Stimulated activated CD8-positive, alpha-beta memory T cell treated with anti-CD3 and anti-CD28 coated beads, Interleukin-4, amount 100 ng/mL, for 1 hour (primary cell): ENCODE measurements at regions not wholly inside any gene's neighbourhood (a gene's known extent, or its start where the extent isn't known, plus 50 kb on each side); places are given as distances from the start of the nearest gene placed in this dataset.

Experiments
- DNase-seq, 2 donors: peaks; one replicate each; pipeline ENCODE4 v3.0.0-alpha.2; 2020; ENCODE audit warnings: low read depth in 2 of 2, low spot score in 1 of 2

DNA sequence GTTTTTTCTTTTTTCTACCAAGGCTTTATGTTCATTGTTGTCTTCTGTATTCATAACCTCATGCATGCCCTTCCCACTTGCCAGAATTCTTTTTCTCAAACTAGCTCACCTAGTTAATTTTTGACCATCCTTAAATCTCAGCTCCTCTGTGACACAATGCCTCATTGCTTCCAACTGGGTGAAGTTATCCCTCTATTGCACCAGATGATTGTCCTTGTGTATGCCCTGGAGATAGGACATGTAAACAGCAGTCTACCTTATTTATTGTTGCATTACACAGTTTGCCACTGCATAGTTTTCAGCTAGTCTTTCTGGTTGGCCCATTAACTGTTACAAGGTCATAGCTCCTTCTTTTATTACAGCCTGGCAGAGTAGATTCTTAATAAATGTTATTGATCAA lies 763.1 kb upstream of the COBL start:
- DNase-seq: no peak

DNA sequence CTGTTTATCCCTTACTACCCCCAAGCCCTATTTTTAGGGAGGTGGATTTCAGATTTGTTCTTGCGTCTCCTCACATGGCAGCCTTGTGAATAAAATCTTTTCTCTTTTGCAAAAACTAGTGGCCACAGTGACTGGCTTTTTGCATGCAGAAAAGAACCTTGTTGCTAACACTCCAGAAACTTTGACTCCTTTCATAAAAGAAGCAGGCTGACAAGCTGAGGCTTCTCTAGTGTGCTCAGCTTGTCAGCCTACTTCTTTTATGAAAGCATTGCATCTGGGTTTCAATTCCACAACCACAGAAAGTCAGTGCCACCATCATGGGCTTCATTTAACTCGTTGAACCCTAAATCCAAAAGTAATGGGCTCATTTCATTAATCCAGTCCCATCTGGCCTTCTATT lies 761.0 kb upstream of the COBL start:
- no peak for DNase-seq

DNA sequence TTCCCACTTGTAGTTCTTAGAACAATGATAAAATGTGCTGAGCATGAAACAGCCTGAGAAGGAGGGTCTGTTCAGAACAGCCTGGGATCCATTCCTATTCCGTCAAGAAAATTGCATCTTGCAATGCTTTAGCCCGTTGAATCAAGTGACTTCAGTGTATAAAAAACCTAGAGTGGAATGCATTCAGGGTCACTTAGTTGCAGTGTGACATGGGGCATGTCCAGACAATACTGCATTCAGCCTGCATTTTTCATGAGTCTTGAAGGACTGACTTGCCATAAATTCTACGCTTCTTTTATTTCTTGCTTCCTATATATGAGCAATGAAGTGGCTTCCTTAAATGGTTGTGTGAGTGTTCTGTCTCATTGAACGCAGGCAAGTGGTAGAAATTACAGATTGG lies 758.3 kb upstream of the COBL start:
- no peak for DNase-seq

DNA sequence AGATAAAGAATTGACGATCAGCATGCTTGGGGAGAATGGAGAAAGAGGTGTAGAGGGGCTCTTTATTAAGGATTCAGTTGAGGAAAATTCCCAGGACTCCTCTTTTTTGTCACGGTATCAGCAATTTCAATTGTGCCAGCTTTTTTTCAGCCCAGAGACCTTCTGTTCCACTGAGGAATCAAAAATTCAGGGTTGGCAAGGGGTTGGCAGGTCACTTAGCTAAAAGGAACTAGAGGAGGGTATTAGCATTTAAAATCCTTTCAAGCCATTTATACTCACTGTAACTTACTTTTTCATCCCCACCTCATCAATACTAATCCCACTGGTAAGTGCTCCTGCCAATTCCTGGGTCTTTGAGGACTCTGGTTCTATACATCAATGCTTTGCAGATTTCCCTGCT lies 757.5 kb upstream of the COBL start:
- DNase-seq: no peak

DNA sequence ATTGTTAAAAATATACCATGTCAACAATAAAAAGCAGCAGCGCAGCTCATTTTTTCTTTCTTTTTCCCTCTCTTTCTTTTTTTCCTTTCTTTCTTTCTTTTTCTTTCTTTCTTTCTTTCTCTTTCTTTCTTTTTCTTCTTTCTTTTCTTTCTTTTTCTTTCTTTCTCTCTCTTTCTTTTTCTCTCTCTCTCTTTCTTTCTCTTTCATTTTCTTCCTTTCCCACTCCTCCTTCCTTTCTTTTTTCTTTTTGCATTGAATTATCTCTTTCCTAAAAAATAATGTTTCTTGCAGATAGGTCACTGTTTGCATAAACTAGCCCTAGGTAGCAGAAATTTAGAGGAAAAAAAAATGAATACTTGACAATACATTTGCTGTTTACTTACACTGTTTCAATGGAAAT lies 755.1 kb upstream of the COBL start:
- no peak for DNase-seq

DNA sequence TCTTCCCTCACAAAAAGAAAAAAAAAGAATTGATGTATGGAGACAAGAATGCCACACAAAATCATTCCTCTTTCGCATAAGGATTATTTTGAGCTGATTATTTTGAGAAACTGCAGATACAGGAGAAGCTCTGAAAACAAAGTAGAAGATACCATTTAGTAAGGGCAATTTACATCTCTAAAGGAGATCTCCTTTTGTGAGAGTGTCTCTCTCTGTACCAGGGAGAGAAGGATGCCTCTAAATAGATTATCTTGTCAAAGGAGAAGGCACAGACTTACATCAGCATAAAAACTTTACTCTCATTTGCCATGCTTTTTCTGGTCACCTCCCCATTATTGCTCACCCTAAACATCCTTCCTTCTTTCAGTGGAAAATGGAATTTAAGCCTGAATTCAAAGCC lies 747.9 kb upstream of the COBL start:
- DNase-seq: no peak

DNA sequence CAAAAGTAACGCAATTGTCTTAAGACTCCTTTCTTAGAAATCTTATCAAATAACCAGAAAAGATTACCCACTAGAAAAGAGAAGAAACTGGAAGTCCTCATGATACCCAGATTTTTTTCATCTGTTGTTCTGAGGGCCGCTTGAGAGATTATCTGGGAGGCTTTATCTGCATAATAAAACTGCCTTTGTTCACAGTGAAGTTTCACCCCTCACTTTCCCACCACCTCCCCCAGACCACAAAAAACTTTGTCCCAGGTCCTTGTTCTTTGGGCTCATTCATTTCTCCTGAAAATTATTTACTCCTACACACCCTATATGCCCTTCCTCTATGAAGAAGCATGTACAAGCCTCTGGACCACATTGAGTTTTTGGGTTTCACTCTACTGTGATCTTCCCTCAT lies 745.1 kb upstream of the COBL start:
- no peak for DNase-seq

DNA sequence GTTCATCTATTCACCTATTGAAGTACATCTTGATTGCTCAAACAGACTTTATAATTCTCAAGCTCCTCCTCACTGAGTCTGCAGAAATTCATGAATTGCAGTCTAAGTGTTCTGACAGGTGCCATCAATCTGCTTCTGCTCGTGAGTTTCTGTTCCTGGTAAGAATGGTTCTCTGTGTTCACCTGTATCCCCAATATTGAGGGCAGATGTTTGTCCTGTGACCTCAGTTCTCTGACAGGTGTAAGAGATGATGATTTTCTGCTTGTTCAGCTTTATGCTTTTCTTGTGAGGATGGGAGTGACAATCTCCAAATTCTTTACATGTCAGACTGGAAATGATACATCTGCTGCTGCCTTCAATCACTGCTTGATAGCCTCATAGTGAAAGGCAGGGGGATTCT lies 736.9 kb upstream of the COBL start:
- DNase-seq: no peak

DNA sequence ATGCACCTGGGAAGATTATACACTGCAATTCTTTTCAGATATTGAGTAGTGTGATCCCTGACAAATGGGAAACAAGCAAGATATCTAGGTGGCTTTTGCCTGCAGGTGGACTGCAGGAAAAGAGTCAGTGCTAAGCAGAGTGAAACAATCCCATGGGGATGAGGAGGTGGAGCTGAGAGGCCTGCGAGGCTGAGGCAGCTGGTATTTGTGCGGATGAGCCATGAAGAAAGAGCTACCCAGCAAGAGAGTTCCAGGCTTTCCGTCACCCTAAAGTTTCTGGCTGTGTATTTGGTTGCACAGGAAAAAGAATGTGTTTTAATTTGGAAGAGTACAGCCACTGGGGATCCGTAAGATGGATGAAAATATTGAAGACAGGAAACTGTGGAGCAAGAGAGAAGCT lies 714.1 kb upstream of the COBL start:
- DNase-seq: no peak

DNA sequence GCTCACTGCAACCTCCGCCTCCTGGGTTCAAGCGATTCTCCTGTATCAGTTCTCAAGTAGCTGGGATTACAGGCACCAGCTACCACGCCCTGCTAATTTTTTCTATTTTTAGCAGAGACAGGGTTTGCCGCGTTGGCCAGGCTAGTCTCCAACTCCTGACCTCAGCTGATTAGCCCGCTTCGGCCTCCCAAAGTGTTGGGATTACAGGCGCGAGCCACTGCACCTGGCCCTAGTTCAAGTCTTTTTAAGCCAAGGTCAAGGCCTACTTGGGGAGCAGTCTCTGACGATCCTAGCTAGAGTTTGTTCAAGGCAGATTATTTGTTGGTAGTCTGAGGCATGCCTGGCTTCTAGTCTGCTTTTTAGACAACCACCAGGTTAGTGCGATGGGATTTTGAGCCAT lies 709.5 kb upstream of the COBL start:
- no peak for DNase-seq

DNA sequence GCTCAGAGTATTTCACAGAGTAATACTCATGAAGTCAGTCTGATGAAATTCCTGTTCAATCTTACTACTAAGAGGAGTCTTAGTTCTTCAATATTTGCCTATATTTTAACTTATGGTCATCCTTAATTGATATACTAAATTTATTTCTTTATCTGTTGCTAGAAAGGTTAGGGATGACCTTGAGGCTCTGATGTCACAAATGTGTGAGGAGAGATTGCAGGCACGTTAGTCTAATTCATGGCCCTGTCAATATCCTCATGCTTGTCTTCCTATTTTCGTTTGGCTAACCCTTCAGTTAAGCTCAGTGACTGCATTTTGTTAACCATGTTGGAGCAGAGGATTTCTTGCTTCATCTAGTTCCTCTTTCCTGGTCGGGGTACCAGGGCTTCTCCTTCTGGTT lies 704.7 kb upstream of the COBL start:
- DNase-seq: no peak

DNA sequence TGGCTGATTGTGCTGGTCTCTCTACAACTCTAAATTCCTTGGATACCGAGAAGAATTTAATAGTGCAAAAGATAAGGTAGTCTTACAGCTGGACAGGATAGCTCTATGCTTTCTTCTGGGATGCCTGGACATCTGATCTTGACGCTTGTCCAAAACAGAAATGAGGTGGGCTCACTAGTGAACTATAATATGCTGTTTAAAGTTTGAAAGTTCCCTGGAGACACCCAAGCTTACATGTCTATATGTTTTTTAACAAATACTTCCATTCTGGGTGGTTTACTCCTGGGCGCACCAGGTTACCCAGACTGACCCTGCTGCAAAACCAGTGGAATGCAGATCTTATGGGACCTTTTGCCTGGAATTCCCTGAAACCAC lies 702.1 kb upstream of the COBL start:
- no peak for DNase-seq

DNA sequence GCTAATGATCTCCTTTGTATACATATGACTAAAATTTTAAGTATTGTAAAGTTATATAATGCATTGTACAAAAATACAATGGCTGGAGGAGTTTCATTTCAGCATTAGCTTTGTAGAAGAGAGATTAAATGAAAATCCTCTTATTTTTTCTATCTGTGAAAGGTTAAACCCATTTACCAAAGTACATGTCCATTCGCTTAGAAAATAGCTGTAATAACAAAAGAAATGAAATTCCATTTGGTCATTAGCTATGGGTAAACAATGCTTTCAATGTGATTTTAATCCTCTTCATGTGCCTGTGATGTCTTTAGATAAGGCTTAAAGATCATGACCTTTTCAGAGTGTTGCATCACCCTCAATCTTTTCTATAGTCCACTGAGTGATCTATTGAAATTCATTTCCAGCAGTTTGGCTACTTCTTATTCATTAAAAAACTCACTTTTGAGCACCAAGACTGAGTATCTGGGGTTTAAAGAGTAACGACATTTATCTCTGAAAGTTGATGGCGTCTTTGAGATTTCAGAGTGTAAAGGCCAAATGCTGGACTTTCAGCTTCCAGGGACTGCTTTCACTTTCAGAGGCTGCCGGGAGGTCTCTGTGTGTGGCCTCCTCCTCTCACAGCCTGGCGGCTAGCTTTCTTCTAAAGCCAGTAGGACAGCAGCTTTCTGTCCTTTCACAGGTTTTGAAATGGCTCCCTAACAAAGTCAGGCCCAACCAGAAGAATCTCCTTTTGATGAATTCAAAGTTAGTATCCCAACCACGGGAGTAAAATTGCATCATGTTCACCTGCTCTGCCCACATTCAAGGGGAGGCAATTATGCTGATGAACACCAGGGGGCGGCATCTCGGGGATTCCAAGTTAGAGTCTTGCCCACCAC lies 701.4 kb upstream of the COBL start:
- no peak for DNase-seq

DNA sequence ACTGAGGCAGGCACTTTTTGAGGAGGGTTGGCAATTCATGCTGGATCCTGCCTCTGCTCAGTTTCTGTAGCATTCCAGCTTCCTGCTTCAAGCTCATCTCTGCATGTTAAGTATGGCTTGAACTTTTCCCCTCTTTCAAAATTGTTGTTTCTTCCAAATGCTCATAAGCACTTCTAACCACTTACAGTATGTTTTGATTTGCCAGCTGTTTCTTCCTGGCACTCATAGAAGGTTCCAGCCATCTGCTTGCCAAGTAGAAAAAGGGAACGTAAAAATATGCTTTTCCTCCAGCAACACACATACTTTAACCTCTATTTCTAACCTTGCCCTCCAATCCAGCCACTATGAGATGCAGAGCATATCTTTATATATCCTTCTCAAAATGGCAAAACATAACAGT lies 692.6 kb upstream of the COBL start:
- DNase-seq: no peak

DNA sequence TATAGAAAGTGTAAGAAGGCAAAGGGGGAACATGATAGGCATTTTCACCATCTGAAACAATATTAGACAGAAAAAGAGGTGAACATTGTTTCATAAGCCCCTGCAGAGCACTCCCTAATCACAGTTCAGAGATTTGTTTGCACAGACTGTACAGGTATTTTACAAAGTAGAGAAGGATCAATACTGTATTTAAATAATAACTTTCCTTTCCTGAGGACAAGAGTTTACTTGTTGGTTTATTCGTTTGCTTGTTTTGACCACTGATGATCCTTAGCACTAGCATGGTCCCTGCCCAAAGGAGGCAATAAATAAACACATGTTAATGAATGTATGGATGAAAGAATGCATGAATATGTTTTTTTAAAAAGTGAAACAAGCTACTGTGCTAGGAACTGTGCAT lies 690.1 kb upstream of the COBL start:
- no peak for DNase-seq

DNA sequence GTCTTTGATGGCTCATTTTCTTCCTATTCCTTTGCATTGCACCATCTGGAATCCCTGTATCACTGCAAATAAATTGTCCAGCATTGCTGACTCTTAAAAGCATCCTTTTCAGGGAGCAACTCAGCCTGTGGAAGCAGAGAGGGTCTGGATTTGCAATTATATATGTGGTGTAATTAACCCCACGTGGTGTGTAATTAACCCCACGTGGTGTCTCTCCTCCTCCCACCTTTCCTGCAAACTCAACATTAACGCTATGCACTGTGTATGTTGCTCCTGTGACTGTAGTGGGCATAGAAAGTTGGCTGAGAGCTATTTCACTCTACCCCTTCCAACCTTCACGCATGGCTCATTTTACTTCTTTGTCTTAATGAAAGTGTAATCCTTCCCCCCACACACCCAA lies 689.0 kb upstream of the COBL start:
- no peak for DNase-seq

DNA sequence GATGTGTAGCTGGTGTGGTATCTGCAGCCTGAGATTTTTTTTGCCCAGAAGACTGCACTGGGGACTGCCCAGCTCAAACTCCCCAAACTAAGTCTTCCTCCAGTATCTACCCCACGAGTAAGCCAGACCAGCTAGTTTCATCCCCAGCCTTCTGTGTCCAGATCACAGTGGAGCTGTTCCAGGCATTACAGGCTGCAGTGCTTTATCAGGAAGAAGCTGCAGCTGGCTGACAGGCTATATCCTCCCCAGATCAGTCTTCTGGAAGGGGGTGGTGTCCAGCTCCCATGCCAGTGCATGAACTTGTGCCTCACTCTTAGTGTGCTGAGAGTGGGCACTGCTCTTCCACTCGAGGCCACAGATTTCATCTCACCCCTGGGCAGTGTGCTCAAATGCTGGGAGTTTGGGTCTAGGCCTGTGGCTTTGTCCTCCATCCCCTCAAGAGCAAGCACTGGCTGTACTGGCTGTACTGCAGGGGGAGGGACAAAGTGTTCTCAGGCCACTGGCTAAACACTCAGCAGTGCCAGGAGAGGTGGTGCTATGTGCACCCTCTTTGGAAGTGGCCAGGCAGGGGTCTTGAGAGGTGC lies 679.1 kb upstream of the COBL start:
- no peak for DNase-seq

DNA sequence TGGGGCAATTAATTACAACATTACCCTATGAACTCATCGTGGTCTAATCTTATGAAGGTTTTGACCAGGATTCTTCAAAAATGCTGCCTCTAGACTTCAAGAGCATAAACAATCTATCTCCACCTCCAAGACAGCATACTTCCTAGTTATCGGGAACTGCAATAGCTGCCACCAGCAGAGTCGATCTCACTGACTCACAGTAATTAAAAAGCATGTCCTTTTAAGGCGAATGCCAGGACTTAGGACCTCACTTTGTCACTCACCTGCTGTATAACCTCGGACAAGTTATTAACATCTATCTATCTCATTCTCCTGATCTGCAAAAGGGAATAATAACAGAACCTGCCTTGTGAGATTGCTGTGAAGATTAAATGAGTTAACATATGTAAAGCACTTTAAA lies 666.0 kb upstream of the COBL start:
- no peak for DNase-seq

DNA sequence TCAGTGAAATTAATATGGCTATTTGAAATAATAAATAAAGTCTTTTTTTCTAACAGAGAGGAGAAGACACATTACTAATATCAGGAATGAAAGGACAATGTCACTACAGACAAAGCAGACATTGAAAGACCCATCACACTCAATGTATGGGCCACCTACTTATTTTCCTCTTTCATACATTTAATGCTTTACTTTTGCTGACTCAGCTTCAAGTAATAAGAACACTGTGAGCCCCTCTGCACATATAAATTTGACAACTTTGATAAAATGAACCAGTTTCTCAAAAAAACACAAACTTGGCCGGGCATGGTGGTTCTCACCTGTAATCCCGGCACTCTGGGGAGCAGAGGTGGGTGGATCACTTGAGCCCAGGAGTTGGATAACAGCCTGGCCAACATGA lies 664.2 kb upstream of the COBL start:
- DNase-seq: no peak

DNA sequence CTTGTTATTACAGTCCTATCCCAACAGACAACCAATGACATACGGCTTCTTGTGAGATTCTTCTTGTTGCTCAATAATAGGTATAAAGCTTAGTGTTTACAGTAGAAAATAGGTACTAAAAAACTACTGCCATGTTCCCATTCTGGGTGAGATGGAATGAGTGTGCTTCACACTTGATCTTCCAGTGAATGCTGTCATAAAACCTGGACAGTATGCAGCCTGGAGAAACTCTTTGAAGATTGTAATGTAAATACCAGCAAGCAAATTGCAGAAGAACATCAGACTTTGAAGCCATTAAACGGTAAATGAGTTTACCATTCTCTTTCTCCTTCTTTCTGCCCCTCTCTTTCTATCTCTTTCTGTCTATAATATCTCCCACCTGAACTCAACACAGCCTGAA lies 663.7 kb upstream of the COBL start:
- DNase-seq: no peak

DNA sequence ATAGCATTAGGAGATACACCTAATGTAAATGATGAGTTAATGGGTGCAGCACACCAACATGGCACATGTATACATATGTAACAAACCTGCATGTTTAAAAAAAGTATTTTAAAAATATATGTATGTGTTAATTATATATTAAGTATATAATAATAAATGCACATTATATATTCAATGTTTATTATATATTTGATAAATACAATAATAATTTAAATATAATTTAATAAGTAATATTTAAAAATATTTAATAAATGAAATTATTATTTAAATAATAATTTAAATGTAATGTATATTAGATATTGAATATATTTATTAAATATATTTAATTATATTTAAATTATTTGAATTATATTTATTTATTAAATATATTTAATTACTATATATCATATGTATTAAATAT lies 661.3 kb upstream of the COBL start:
- no peak for DNase-seq

DNA sequence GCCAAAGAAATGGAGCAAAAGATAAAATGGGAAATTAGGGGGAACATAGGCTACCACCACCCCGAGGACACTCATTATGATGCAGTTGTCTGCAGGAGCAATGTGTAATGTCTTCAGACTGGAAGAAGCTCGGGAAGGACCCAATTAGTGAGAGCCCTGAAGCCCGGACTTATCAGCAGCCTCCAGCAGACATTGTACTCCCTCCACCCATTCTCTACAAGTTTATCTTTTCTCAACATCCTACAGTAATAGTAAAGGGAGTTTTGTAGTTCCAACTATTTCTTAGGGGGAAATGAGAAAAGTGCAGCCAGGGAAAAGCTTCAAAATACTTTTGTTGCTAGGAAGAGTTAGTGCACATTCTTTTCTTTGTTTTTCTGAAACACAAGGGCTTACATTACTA lies 657.3 kb upstream of the COBL start:
- DNase-seq: no peak

DNA sequence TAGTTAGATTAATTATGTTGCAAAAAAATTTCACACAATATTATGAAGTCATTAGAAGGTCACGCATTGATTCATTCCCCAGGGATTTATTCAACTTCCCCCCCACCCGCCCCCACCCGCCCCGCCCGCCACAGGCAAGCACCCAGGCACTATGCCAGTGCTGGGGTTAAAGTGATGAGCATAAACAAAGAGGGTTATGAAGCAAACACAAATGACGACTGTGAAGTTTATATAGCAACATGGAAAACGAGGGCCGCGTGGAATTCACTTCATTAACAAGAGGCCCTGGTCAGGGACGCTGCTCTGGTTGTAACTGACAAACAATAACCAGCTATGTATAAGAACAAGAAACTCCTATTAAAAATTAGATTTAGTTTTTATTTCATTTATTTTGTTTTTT lies 656.5 kb upstream of the COBL start:
- no peak for DNase-seq
